NCI-H510A (cell line): ENCODE measurements at regions not wholly inside any gene's neighbourhood (a gene's known extent, or its start where the extent isn't known, plus 50 kb on each side); places are given as distances from the start of the nearest gene placed in this dataset.
"Not testable (repeated sequence)": the region's sequence is repeated elsewhere in the genome, so short reads cannot be mapped to it uniquely, and the experiment has no call there.

Experiments
- DNase-seq: peaks from one replicate; lab custom pipeline; 2025; lab: John Stamatoyannopoulos, UW

DNA sequence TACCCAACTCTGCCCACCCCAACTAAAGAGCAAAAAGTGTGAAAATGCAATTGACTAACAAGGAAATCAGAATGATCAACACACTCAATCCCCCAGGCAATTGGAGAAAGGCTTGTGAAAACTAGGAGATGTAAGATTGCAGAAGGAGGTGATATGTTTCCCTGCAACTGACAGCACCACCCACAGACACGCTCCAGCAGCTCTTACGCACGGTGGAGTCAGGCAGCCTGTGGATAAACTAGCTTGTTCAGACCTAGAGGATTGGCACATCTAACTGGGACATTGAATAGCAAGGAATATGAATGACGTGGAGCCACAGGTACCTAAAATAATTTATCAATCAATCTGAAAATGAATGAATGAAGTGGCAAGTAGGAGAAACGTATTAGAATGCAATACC, 125.7 kb upstream of the MYO3A start:
- no peak for DNase-seq

DNA sequence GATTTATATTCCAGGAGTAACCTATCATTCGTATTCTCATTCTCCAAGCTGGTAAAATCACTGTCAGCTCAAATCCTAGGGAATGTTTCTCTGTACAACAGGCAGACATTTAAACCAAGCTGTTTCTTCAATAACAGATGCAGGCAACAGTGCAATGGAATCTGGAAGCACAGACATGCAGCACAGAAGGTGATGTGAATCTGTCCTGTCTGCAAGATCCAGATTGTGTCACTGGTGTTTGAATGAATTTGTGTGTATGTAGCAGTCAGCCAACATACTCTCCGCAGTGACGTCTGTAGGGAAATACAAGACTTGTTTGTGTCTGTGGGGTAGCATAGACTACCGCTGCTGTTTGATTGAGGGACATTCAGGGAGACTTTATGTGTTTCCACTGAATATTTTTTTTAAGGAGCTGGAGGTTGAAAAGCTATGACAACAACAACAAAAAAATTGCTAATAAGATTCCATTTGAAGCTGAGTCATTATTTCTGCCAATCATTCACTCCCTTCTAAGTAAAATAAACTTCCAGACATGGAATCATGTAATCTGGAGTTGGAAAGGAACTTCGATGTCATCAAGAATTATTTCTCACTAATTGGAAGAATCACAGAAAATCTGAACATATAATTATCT, 122.9 kb upstream of the MYO3A start:
- DNase-seq: no peak

DNA sequence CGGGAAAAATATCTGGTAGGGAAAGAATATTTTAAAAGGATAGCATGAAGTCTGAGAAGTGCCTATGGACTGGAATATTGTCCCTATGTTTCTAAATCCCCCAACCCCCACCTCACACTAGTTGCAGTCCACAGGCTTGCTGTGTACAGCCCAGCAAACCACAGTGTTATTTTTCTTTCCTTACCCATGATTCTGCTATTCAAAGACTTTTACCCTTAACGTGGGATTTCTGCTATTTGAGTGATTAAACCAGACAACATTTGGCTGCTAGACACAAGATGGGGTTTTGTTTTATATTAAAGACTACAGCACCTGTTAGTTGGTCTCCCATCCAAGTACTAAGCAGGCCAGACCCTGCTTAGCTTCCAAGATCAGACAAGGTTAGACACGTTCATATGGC, 120.5 kb upstream of the MYO3A start:
- no peak for DNase-seq

- DNase-seq: no peak
These were observed 118.8 kb upstream of the MYO3A start for GRCh38 chr10:25815236-25815635.

GRCh38 chr10:25815999-25816768, 117.8 kb upstream of the MYO3A start:
- DNase-seq: no peak

GRCh38 chr10:25817200-25817599, 116.8 kb upstream of the MYO3A start:
- DNase-seq: no peak

GRCh38 chr10:25818751-25819150, 115.3 kb upstream of the MYO3A start:
- DNase-seq: no peak

- no peak for DNase-seq
These were observed 113.6 kb upstream of the MYO3A start for GRCh38 chr10:25820472-25820871.

DNA sequence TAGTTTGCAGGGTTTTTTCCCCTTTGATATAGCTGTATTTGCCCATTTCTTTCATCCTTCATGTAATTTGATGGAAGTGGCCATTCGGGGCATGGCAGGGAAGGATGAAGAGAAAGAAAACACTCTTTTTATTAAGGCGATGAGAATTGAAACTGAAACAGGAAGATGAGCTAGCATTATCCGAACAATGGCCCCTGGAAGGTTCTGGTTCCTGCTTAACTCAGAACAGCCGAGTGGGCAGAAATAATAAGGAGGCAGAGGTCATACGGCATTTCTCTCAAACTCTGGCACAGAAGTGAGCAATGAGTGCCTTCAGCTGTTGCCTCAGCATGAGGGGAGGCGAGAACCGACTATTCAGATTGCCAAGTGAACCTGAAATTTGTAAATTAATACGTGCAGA, 113.2 kb upstream of the MYO3A start:
- no peak for DNase-seq

DNA sequence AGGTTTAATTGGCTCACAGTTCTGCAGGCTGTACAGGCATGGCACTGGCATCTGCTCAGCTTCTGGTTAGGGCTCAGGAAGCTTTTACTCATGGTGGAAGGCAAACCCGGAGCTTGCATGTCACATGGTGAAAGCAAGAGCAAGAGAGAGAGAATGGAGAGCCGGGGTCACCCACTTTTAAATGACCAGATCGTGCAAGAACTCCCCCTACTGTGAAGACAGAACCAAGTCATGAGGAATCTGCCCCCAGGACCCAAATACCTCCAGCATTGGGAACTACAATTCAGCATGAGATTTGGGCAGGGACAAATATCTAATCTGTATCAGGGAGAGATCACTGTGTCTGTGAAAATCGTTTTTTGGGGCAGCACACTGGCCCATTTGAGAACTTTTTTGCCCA, 110.0 kb upstream of the MYO3A start:
- DNase-seq: no peak

DNA sequence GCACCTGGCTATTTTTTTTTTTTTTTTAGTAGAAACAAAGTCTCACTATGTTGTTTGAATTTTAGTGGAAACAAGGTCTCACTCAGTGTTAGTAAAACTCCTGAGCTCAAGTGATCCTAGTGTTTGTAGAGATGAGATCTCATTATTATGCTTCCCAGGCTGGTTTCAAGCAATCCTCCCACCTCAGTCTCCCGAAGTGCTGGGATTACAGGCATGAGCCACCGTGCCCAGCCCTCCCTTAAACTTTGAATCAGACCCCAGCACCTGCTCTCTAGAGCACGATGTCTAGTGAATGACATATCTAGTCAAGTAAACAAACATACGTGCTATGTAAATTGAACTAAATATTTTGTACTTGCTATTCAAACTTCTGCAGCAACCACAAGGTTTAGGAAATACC, 105.6 kb upstream of the MYO3A start:
- DNase-seq: no peak

DNA sequence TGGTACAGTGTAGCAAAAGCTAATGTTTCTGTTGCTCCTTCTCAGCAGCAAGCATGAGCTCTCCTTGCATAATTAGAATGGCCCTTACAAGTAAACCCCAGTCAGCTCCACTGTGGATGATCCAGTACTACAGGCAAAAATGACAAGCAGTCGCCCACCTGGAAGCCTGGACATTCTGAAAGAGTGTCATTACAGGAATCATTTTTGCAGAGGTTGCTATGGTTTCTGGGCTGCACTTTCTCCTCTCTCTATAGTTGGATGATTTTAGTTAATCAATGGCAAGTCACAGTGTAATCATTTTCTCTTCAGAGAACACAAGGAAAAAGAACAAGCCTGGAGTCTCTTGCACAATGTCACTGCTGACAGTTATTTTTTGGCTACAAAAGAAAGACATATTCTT, 102.9 kb upstream of the MYO3A start:
- DNase-seq: no peak

DNA sequence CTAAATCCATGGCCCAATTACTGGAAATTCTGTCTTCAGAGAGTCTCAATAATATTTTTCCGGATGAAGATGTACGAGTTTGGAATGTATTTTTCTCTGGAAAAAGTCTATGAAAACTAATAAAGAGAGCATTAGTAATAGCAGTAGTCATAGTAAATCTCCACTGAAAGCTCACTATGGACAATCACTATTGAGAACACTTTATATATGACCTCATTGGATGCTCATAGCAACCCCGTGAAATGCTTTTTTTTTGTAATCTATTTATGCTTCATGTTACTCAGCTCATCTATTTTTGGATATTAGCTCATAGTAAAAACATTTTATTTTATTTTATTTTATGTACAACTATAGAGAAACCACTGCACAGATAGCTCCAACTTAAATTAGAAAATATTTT, 94.3 kb upstream of the MYO3A start:
- no peak for DNase-seq

GRCh38 chr10:25840875-25841274, 93.2 kb upstream of the MYO3A start:
- not testable (repeated sequence) for DNase-seq

DNA sequence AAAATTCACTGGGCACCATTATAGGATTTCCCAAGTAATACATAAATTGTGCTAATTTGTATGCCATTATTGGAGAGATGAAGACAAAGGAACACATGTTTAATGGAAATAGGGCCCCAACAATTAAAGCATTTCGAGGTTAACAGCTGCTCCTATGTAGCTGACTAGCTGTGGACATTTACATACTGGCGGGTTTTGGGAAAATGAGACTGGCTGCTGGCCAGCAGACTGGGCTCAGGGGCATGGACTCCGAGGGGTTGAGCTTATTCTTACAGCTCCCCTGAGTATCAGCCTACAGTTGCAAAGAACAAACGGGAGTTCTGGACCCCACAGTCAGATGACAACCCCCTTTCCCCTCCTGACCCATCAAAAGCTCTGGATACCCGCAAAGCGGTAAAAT, 91.9 kb upstream of the MYO3A start:
- DNase-seq: no peak

GRCh38 chr10:25843551-25844170, 90.4 kb upstream of the MYO3A start:
- DNase-seq: no peak

GRCh38 chr10:25844716-25845115, 89.3 kb upstream of the MYO3A start:
- DNase-seq: not testable (repeated sequence)

- no peak for DNase-seq
These were observed 84.8 kb upstream of the MYO3A start for GRCh38 chr10:25849268-25849667.

DNA sequence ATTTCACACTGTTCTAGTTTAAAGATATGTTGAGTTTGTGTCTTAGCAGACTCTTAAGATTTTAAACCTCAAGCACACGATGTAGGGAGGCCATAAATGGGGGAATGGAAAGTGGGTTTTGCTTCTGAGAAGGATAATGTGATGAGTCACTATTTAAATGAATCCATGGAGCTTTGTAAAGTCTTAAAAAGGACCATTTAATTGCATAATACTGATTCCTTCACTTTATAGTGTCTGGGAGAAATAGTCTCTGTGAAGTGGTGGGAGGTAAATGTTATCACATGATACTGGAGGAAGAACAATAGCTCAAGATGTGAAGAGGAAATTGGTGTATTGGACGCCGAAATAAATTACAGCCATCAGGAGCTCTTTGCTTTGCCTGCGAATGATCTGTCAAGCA, 84.0 kb upstream of the MYO3A start:
- no peak for DNase-seq

DNA sequence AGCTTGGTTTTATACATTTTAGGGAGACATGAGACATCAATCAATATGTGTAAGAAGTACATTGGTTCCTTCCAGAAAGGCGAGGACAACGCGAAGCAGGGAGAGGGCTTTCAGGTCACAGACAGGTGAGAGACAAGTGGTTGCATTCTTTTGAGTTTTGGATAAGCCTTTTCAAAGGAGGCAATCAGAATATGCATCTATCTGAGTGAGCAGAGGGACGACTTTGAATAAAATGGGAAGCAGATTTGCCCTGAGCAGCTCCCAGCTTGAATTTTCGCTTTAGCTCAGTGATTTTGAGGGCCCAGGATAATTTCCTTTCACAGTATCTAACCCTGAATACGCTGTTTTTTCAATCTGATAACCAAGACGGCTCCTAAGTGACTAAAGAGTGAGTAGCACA, 82.5 kb upstream of the MYO3A start:
- no peak for DNase-seq

GRCh38 chr10:25852364-25852941, 81.6 kb upstream of the MYO3A start:
- DNase-seq: no peak

GRCh38 chr10:25858076-25858475, 76.0 kb upstream of the MYO3A start:
- no peak for DNase-seq

GRCh38 chr10:25865267-25865666, 68.8 kb upstream of the MYO3A start:
- DNase-seq: no peak
